H9 (cell line): ENCODE measurements at regions not wholly inside any gene's neighbourhood (a gene's known extent, or its start where the extent isn't known, plus 50 kb on each side); places are given as distances from the start of the nearest gene placed in this dataset.

Experiments
- DNase-seq: peaks from one replicate; pipeline ENCODE4 v3.0.0-alpha.2; 2017
- H2AFZ ChIP-seq: one replicate; pipeline ENCODE4 v1.6.1; 2013; ENCODE audit warnings: mild to moderate bottlenecking, low read length, control low read depth, moderate library complexity
- H2AK5ac ChIP-seq: 2 replicates; pipeline ENCODE4 v1.6.1; 2013; ENCODE audit warnings: low read length, control low read depth, mixed read lengths; ENCODE audit not compliant: insufficient read length
- H2BK120ac ChIP-seq: one replicate; pipeline ENCODE4 v1.6.1; 2013; ENCODE audit warnings: low read depth, mild to moderate bottlenecking, low read length, control low read depth, inconsistent platforms; ENCODE audit not compliant: poor library complexity, severe bottlenecking
- H2BK12ac ChIP-seq: 2 replicates; pipeline ENCODE4 v1.6.1; 2013; ENCODE audit warnings: low read length, control low read depth, mixed read lengths, low read depth; ENCODE audit not compliant: insufficient read length
- H2BK15ac ChIP-seq: 2 replicates; pipeline ENCODE4 v1.6.1; 2013; ENCODE audit warnings: low read depth, low read length, control low read depth
- H2BK20ac ChIP-seq: one replicate; pipeline ENCODE4 v1.6.1; 2013; ENCODE audit warnings: low read depth, mild to moderate bottlenecking, low read length, control low read depth, inconsistent platforms; ENCODE audit not compliant: poor library complexity, severe bottlenecking
- H2BK5ac ChIP-seq: 2 replicates; pipeline ENCODE4 v1.6.1; 2013; ENCODE audit warnings: low read length, control low read depth, mixed read lengths; ENCODE audit not compliant: insufficient read length
- H3K14ac ChIP-seq: 2 replicates; pipeline ENCODE4 v1.6.1; 2013; ENCODE audit warnings: low read length, control low read depth; ENCODE audit not compliant: insufficient read depth
- H3K18ac ChIP-seq: 2 replicates; pipeline ENCODE4 v1.6.1; 2013; ENCODE audit warnings: low read depth, mild to moderate bottlenecking, mixed read lengths, low read length, control low read depth; ENCODE audit not compliant: insufficient read length
- H3K23ac ChIP-seq: 2 replicates; pipeline ENCODE4 v1.6.1; 2013; ENCODE audit warnings: low read length, control low read depth, mixed read lengths, low read depth; ENCODE audit not compliant: insufficient read length
- H3K23me2 ChIP-seq: 2 replicates; pipeline ENCODE4 v1.6.1; 2013; ENCODE audit warnings: low read depth, mild to moderate bottlenecking, mixed read lengths, low read length, control low read depth; ENCODE audit not compliant: insufficient read length, poor library complexity, severe bottlenecking
- H3K27ac ChIP-seq: 2 replicates; pipeline ENCODE4 v1.5.1; 2013; ENCODE audit warnings: low read length, control low read depth, mixed read lengths, low read depth; ENCODE audit not compliant: insufficient read length
- H3K27me3 ChIP-seq: 2 replicates; pipeline ENCODE4 v1.6.1; 2013; ENCODE audit warnings: low read length, control low read depth, inconsistent platforms; ENCODE audit not compliant: insufficient read depth
- H3K4ac ChIP-seq: 2 replicates; pipeline ENCODE4 v1.6.1; 2013; ENCODE audit warnings: low read depth, mild to moderate bottlenecking, control low read depth, inconsistent platforms, low read length, moderate library complexity
- H3K4me1 ChIP-seq: 2 replicates; pipeline ENCODE4 v1.6.1; 2013; ENCODE audit warnings: low read length, control low read depth, inconsistent platforms; ENCODE audit not compliant: insufficient read depth
- H3K4me2 ChIP-seq: 2 replicates; pipeline ENCODE4 v1.6.1; 2013; ENCODE audit warnings: low read length, control low read depth, mixed read lengths; ENCODE audit not compliant: insufficient read length, insufficient read depth
- H3K56ac ChIP-seq: 2 replicates; pipeline ENCODE4 v1.6.1; 2013; ENCODE audit warnings: low read depth, mild to moderate bottlenecking, mixed read lengths, low read length, control low read depth; ENCODE audit not compliant: insufficient read length
- H3K79me1 ChIP-seq: 2 replicates; pipeline ENCODE4 v1.6.1; 2013; ENCODE audit warnings: low read depth, mild to moderate bottlenecking, moderate library complexity, low read length, control low read depth, inconsistent platforms; ENCODE audit not compliant: insufficient read depth, poor library complexity, severe bottlenecking
- H3K79me2 ChIP-seq: 2 replicates; pipeline ENCODE4 v1.6.1; 2013; ENCODE audit warnings: low read length, control low read depth, inconsistent platforms; ENCODE audit not compliant: insufficient read depth
- H3K9ac ChIP-seq: 2 replicates; pipeline ENCODE4 v1.6.1; 2013; ENCODE audit warnings: low read length, control low read depth, mixed read lengths; ENCODE audit not compliant: insufficient read length; ENCODE audit errors: extremely low read depth
- H3K9me3 ChIP-seq: one replicate; pipeline ENCODE4 v1.6.1; 2013; ENCODE audit warnings: low read depth, low read length, inconsistent platforms; ENCODE audit not compliant: control insufficient read depth
- H3T11ph ChIP-seq: one replicate; pipeline ENCODE4 v1.6.1; 2013; ENCODE audit warnings: mild to moderate bottlenecking, low read length, control low read depth, inconsistent platforms
- H4K20me1 ChIP-seq: one replicate; pipeline ENCODE4 v1.6.1; 2013; ENCODE audit not compliant: control insufficient read depth, insufficient read length, insufficient read depth
- H4K5ac ChIP-seq: 2 replicates; pipeline ENCODE4 v1.6.1; 2013; ENCODE audit warnings: low read depth, mild to moderate bottlenecking, mixed read lengths, low read length, control low read depth; ENCODE audit not compliant: insufficient read length
- H4K8ac ChIP-seq: replicated peaks from 2 replicates; pipeline ENCODE4 v1.6.1; 2013; ENCODE audit warnings: low read length, control low read depth, mixed read lengths, low read depth; ENCODE audit not compliant: insufficient read length
- H4K91ac ChIP-seq: 2 replicates; pipeline ENCODE4 v1.6.1; 2013; ENCODE audit warnings: low read depth, mild to moderate bottlenecking, moderate library complexity, mixed read lengths, low read length, control low read depth; ENCODE audit not compliant: insufficient read length
- H3K27ac Mint-ChIP-seq, 3 experiments: 2 replicates in 2 of 3; 3 replicates in 1 of 3; pipeline ENCODE4 v1.8.0; 2020 to 2021; ENCODE audit warnings: mixed read lengths in 3 of 3, mild to moderate bottlenecking in 1 of 3, moderate library complexity in 1 of 3
- H3K27me3 Mint-ChIP-seq: 2 replicates; pipeline ENCODE4 v1.8.0; 2021; ENCODE audit warnings: low read depth, mild to moderate bottlenecking, moderate library complexity, mixed read lengths
- H3K36me3 Mint-ChIP-seq, 3 experiments: 2 replicates in 2 of 3; 3 replicates in 1 of 3; pipeline ENCODE4 v1.8.0; 2020 to 2021; ENCODE audit warnings: low read depth in 3 of 3, mixed read lengths in 3 of 3; ENCODE audit not compliant: insufficient read depth in 1 of 3
- H3K4me1 Mint-ChIP-seq, 2 experiments: 2 replicates each; pipeline ENCODE4 v1.8.0; 2020; ENCODE audit warnings: mixed read lengths in 2 of 2
- H3K4me3 Mint-ChIP-seq, 2 experiments: 2 replicates in 1 of 2; 3 replicates in 1 of 2; pipeline ENCODE4 v1.8.0; 2020 to 2021; ENCODE audit warnings: mild to moderate bottlenecking in 2 of 2, mixed read lengths in 2 of 2, moderate library complexity in 1 of 2
- H3K9me3 Mint-ChIP-seq, 2 experiments: 2 replicates in 1 of 2; 3 replicates in 1 of 2; pipeline ENCODE4 v1.8.0; 2020; ENCODE audit warnings: mild to moderate bottlenecking in 2 of 2, mixed read lengths in 2 of 2, moderate library complexity in 1 of 2
- CTCF ChIP-seq: fragments of 200-600 bp; sonication (generic); conservative IDR thresholded peaks from 3 replicates; pipeline ENCODE4 v1.8.0; 2021; ENCODE audit warnings: antibody characterized with exemption, mild to moderate bottlenecking
- WGBS: extraction: QIAGEN DNeasy Blood & Tissue Kit; methylation state at CpG from one replicate; pipeline ENCODE4 v1.1.7; 2013; ENCODE audit warnings: missing lambda C conversion rate, low lambda C conversion rate, mixed read lengths; ENCODE audit not compliant: insufficient read length; ENCODE audit errors: extremely low coverage; 5-methylcytosine and 5-hydroxymethylcytosine counted together

DNA sequence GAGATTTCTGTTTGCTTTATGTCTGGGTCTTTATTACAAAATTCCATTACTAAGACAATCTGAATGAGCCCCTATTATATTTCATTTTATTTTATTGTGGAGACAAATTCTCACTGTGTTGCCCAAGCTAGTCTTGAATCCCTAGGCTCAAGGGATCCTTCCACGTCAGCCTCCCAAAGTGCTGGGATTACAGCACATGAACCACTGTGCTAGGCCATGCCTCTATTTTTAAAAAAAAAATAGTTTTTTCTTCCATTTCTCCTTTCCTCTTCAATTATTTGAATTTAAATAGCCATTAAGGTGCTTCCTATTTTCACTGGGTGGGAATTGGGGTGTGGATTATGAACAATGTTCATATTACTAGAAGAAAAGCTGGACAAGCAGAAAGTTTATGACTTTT is 1587.4 kb downstream of the GRIK2 start:
- no peak overlapping the region for H2BK120ac ChIP-seq
- no peaks in the 10 kb centered on the region for H3K27me3 ChIP-seq
- no peak overlapping the region for H3K27ac ChIP-seq
- no peak overlapping the region for H3K9ac ChIP-seq
- H4K91ac ChIP-seq = no peak overlapping the region
- DNase-seq = no peak
- H2BK20ac ChIP-seq = no peak overlapping the region
- no peaks in the 10 kb centered on the region for H3K27me3 Mint-ChIP-seq
- peaks cover 9 to 14% of the 10 kb centered on the region in 2 experiments; a peak in 2 of 4 replicates for H3K4me1 Mint-ChIP-seq
- no peak overlapping the region for H2BK15ac ChIP-seq
- no CpG with 5 or more reads among the region's 1 CpG for WGBS
- H2AK5ac ChIP-seq = no peak overlapping the region
- H3K79me2 ChIP-seq = no peaks in the 10 kb centered on the region
- no peak overlapping the region for H3T11ph ChIP-seq
- H2BK12ac ChIP-seq = no peak overlapping the region
- H3K4ac ChIP-seq = no peak overlapping the region
- H3K4me2 ChIP-seq = no peak overlapping the region
- no peaks in the 10 kb centered on the region for H3K23me2 ChIP-seq
- no peak for TF ChIP-seq CTCF
- no peaks in the 10 kb centered on the region for H3K9me3 Mint-ChIP-seq
- no peak overlapping the region for H3K23ac ChIP-seq
- no peak overlapping the region for H3K14ac ChIP-seq
- H4K8ac ChIP-seq = no peak overlapping the region
- no peak overlapping the region for H2BK5ac ChIP-seq
- H4K20me1 ChIP-seq = no peaks in the 10 kb centered on the region
- H3K4me3 Mint-ChIP-seq = no peak overlapping the region
- no peaks in the 10 kb centered on the region for H3K9me3 ChIP-seq
- no peak overlapping the region for H3K56ac ChIP-seq
- no peaks in the 10 kb centered on the region for H3K36me3 Mint-ChIP-seq
- H3K27ac Mint-ChIP-seq = no peak overlapping the region
- H2AFZ ChIP-seq = no peak overlapping the region
- H3K79me1 ChIP-seq = no peaks in the 10 kb centered on the region
- H4K5ac ChIP-seq = no peak overlapping the region
- H3K18ac ChIP-seq = no peak overlapping the region
- H3K4me1 ChIP-seq = no peaks in the 10 kb centered on the region
